ENCODE measurements at regions not wholly inside any gene's neighbourhood (a gene's known extent, or its start where the extent isn't known, plus 50 kb on each side); places are given as distances from the start of the nearest gene placed in this dataset.

- DNase-seq (ENCODE audit: low spot score): no peak
Observed at GRCh38 chr7:110569486-110570205, 521.3 kb upstream of the LRRN3 start.

GRCh38 chr7:110573862-110574528, 516.9 kb upstream of the LRRN3 start:
- DNase-seq (ENCODE audit: low spot score): no peak

GRCh38 chr7:110587294-110587693, 503.6 kb upstream of the LRRN3 start:
- no peak for DNase-seq (ENCODE audit: low spot score)

GRCh38 chr7:110590415-110590814, 500.5 kb upstream of the LRRN3 start:
- no peak for DNase-seq (ENCODE audit: low spot score)

GRCh38 chr7:110591341-110591740, 499.6 kb upstream of the LRRN3 start:
- no peak for DNase-seq (ENCODE audit: low spot score)

- DNase-seq (ENCODE audit: low spot score): no peak
Observed at GRCh38 chr7:110592557-110592956, 498.4 kb upstream of the LRRN3 start.

- no peak for DNase-seq (ENCODE audit: low spot score)
Observed at GRCh38 chr7:110593355-110593754, 497.6 kb upstream of the LRRN3 start.

GRCh38 chr7:110595694-110596093, 495.2 kb upstream of the LRRN3 start:
- DNase-seq (ENCODE audit: low spot score): no peak

GRCh38 chr7:110600956-110601355, 490.0 kb upstream of the LRRN3 start:
- DNase-seq (ENCODE audit: low spot score): no peak

GRCh38 chr7:110601710-110602109, 489.2 kb upstream of the LRRN3 start:
- DNase-seq (ENCODE audit: low spot score): no peak

GRCh38 chr7:110604206-110604605, 486.7 kb upstream of the LRRN3 start:
- DNase-seq (ENCODE audit: low spot score): no peak

GRCh38 chr7:110604885-110605284, 486.0 kb upstream of the LRRN3 start:
- no peak for DNase-seq (ENCODE audit: low spot score)

- no peak for DNase-seq (ENCODE audit: low spot score)
Observed at GRCh38 chr7:110607050-110607857, 483.7 kb upstream of the LRRN3 start.

- no peak for DNase-seq (ENCODE audit: low spot score)
Observed at GRCh38 chr7:110609336-110609735, 481.6 kb upstream of the LRRN3 start.

GRCh38 chr7:110612680-110613079, 478.2 kb upstream of the LRRN3 start:
- DNase-seq (ENCODE audit: low spot score): no peak

Data from HuH-7.5 (cell line).